Transverse colon (tissue), 3 donors: ENCODE measurements at regions not wholly inside any gene's neighbourhood (a gene's known extent, or its start where the extent isn't known, plus 50 kb on each side); places are given as distances from the start of the nearest gene placed in this dataset.

Source experiments
- EP300 ChIP-seq: sonication (generic); formaldehyde crosslinking; IDR thresholded peaks from one replicate; pipeline ENCODE4 v1.6.1; 2017; ENCODE audit warnings: antibody characterized with exemption, low read depth
- TF ChIP-seq, protein P1 (sequence below), 5 experiments: fragments of 200-600 bp in 3 of 5; fragments of 450-650 bp in 2 of 5; sonication (generic) in 3 of 5; IDR thresholded peaks; 1 replicate in 2 of 5; 2 replicates in 3 of 5; pipeline ENCODE4 v1.5.1; 2016 to 2017; ENCODE audit warnings: antibody characterized with exemption in 5 of 5, inconsistent platforms in 3 of 5, mild to moderate bottlenecking in 2 of 5, moderate library complexity in 1 of 5

GRCh38 chr2:5150871-5151270, 541.3 kb upstream of the SOX11 start:
- TF ChIP-seq, protein P1, sequence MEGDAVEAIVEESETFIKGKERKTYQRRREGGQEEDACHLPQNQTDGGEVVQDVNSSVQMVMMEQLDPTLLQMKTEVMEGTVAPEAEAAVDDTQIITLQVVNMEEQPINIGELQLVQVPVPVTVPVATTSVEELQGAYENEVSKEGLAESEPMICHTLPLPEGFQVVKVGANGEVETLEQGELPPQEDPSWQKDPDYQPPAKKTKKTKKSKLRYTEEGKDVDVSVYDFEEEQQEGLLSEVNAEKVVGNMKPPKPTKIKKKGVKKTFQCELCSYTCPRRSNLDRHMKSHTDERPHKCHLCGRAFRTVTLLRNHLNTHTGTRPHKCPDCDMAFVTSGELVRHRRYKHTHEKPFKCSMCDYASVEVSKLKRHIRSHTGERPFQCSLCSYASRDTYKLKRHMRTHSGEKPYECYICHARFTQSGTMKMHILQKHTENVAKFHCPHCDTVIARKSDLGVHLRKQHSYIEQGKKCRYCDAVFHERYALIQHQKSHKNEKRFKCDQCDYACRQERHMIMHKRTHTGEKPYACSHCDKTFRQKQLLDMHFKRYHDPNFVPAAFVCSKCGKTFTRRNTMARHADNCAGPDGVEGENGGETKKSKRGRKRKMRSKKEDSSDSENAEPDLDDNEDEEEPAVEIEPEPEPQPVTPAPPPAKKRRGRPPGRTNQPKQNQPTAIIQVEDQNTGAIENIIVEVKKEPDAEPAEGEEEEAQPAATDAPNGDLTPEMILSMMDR (IDR thresholded peaks at IDR 0.05): no peak
- TF ChIP-seq EP300: no peak
